ENCODE measurements at regions not wholly inside any gene's neighbourhood (a gene's known extent, or its start where the extent isn't known, plus 50 kb on each side); places are given as distances from the start of the nearest gene placed in this dataset.

- no peak for DNase-seq
Observed at GRCh38 chr7:156119771-156120170, 307.5 kb upstream of the SHH start.

GRCh38 chr7:156118248-156118645 is 306.0 kb upstream of the SHH start:
- no peak for DNase-seq

- DNase-seq, result no peak
Observed at GRCh38 chr7:156117542-156118247, 305.4 kb upstream of the SHH start.

- no peak for DNase-seq
Observed at GRCh38 chr7:156116514-156117215, 304.4 kb upstream of the SHH start.

GRCh38 chr7:156115582-156115981 is 303.3 kb upstream of the SHH start:
- DNase-seq, result no peak

- DNase-seq, result no peak
Observed at GRCh38 chr7:156113731-156114130, 301.5 kb upstream of the SHH start.

- no peak for DNase-seq
Observed at GRCh38 chr7:156109988-156110387, 297.7 kb upstream of the SHH start.

GRCh38 chr7:156109076-156109475 is 296.8 kb upstream of the SHH start:
- DNase-seq, result no peak

GRCh38 chr7:156107957-156108356 is 295.7 kb upstream of the SHH start:
- no peak for DNase-seq

- DNase-seq, result no peak
Observed at GRCh38 chr7:156106107-156106426, 293.8 kb upstream of the SHH start.

GRCh38 chr7:156105337-156106106 is 293.3 kb upstream of the SHH start:
- DNase-seq, result no peak

GRCh38 chr7:156104501-156105336 is 292.5 kb upstream of the SHH start:
- DNase-seq, result no peak

- no peak for DNase-seq
Observed at GRCh38 chr7:156102267-156102666, 290.0 kb upstream of the SHH start.

- DNase-seq, result no peak
Observed at GRCh38 chr7:156101355-156101754, 289.1 kb upstream of the SHH start.

GRCh38 chr7:156100086-156100485 is 287.8 kb upstream of the SHH start:
- no peak for DNase-seq

GRCh38 chr7:156099085-156099484 is 286.8 kb upstream of the SHH start:
- DNase-seq, result no peak

- no peak for DNase-seq
Observed at GRCh38 chr7:156096771-156097538, 284.7 kb upstream of the SHH start.

- DNase-seq, result peak; percentile 26 to 37
Observed at GRCh38 chr7:156095908-156096539, 283.8 kb upstream of the SHH start.

- DNase-seq, result no peak
Observed at GRCh38 chr7:156094350-156095146, 282.3 kb upstream of the SHH start.

- no peak for DNase-seq
Observed at GRCh38 chr7:156092307-156092706, 280.0 kb upstream of the SHH start.

GRCh38 chr7:156091519-156092080 is 279.3 kb upstream of the SHH start:
- DNase-seq, result no peak

All from activated T-cell treated with anti-CD3 and anti-CD28 coated beads, Interleukin-2, amount 50 U/mL, for 48 hours (primary cell).